HUES6 (cell line): ENCODE measurements at regions not wholly inside any gene's neighbourhood (a gene's known extent, or its start where the extent isn't known, plus 50 kb on each side); places are given as distances from the start of the nearest gene placed in this dataset.

Experiments used
- H3K27ac ChIP-seq: 2 replicates; pipeline ENCODE4 v1.7.0; 2013; ENCODE audit warnings: low read depth, mild to moderate bottlenecking, low read length, inconsistent platforms
- H3K27me3 ChIP-seq: 2 replicates; pipeline ENCODE4 v1.6.1; 2013; ENCODE audit warnings: low read length; ENCODE audit not compliant: control insufficient read depth, insufficient read depth
- H3K36me3 ChIP-seq: 2 replicates; pipeline ENCODE4 v1.6.1; 2013; ENCODE audit warnings: low read length; ENCODE audit not compliant: control insufficient read depth, insufficient read depth
- H3K4me1 ChIP-seq: 2 replicates; pipeline ENCODE4 v1.6.1; 2013; ENCODE audit warnings: low read length; ENCODE audit not compliant: control insufficient read depth, insufficient read depth
- H3K4me3 ChIP-seq: 2 replicates; pipeline ENCODE4 v1.5.1; 2013; ENCODE audit warnings: low read depth, low read length
- H3K9ac ChIP-seq: one replicate; pipeline ENCODE4 v1.6.1; 2013; ENCODE audit warnings: mild to moderate bottlenecking, low read length
- H3K9me3 ChIP-seq: 2 replicates; pipeline ENCODE4 v1.6.1; 2013; ENCODE audit warnings: low read depth, low read length; ENCODE audit not compliant: control insufficient read depth, insufficient read depth

DNA sequence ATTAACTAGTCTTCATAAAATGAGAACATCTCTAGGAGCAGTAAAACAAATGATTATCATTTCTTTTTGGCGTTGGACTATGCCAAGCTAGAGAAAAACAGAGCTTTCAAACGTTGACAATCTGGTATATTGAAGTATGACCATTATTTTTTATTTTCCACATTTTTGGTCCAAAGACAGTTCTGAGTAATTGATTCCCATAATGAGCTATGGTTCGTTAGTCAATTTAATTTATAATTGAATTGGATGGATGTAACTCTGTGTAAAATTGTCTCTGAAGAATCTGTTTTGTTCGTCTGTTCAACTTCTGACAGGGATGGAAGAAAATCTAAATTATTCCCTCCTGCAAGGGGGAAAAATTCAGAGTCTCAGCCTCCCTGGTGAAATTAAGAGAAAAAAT is 234.5 kb downstream of the LMO4 start:
- H3K9me3 ChIP-seq = no peaks in the 10 kb centered on the region
- H3K4me1 ChIP-seq = no peaks in the 10 kb centered on the region
- no peak overlapping the region for H3K27ac ChIP-seq
- H3K9ac ChIP-seq = no peak overlapping the region
- H3K36me3 ChIP-seq = no peaks in the 10 kb centered on the region
- no peaks in the 10 kb centered on the region for H3K27me3 ChIP-seq
- no peak overlapping the region for H3K4me3 ChIP-seq

DNA sequence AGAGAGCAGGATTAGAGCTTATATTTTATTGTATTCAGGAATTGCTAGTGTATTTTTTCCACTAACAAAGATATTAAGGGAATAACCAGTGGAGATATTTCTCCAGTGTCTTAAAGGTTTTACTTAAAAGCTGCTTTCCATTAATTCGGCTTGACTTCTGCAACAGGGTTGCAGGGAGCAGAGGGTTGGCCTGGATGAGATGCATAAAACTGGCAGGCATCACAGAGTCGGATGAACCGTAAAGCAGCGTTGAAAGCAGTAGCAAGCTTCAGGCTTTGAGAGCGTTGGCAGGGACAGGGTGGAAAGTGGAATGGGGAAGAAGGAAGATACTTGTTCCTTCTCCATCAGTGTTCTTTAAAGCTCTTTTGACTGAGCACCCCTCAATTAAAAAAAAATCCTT is 237.2 kb downstream of the LMO4 start:
- no peaks in the 10 kb centered on the region for H3K9me3 ChIP-seq
- H3K27ac ChIP-seq = no peak overlapping the region
- H3K4me3 ChIP-seq = no peak overlapping the region
- no peaks in the 10 kb centered on the region for H3K4me1 ChIP-seq
- no peaks in the 10 kb centered on the region for H3K27me3 ChIP-seq
- H3K9ac ChIP-seq = no peak overlapping the region
- H3K36me3 ChIP-seq = no peaks in the 10 kb centered on the region

DNA sequence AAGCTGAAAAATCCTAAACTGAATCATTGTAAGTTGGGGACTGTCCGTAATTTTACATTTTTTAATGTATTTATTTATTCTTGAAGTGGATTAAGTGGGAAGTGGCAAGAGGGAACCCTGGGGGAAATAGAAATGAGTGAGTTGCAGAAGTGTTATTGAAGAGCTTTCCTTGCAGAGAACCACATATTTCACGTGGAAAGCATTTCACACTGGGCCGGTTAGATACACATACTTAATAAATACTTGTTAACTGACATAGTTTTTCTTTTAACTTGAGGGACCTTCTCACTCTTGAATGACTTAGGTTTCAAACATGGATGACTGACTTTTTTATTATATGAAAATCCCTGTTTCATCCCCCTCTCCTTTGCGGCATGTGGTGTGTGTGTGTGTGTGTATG is 239.3 kb downstream of the LMO4 start:
- Histone ChIP-seq H3K36me3 (no peaks in the 10 kb centered on the region), H3K4me1 (no peaks in the 10 kb centered on the region), H3K9me3 (no peaks in the 10 kb centered on the region), H3K27me3 (no peaks in the 10 kb centered on the region), H3K4me3 (no peak overlapping the region), H3K9ac (no peak overlapping the region), H3K27ac (no peak overlapping the region)

GRCh38 chr1:87568911-87569310 is 240.2 kb downstream of the LMO4 start:
- H3K4me3 ChIP-seq = no peak overlapping the region

DNA sequence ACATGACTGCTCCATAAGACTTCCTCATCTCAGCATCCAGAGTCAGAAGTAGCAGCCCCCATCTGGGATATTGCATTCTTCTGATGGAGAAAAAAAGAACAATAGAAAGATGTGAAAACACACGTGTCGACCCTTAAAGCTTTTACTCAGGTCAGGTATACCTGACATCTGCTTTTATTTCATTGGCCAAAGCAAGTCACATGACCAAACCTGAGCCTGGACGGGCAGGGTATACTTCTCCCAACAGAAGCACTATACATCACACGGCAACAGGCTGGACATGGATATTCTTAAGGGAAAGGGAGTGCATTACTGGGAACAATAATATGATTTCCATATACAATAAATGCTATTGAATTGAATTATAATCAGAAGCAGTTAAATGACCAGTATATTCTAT is 243.3 kb downstream of the LMO4 start:
- no peaks in the 10 kb centered on the region for H3K9me3 ChIP-seq
- no peak overlapping the region for H3K9ac ChIP-seq
- no peak overlapping the region for H3K27ac ChIP-seq
- H3K36me3 ChIP-seq = no peaks in the 10 kb centered on the region
- H3K4me1 ChIP-seq = no peaks in the 10 kb centered on the region
- H3K27me3 ChIP-seq = no peaks in the 10 kb centered on the region
- H3K4me3 ChIP-seq = no peak overlapping the region

More at GRCh38 chr1:87568911-87569310, 240.2 kb downstream of the LMO4 start:
- no peak overlapping the region for H3K9ac ChIP-seq
- no peaks in the 10 kb centered on the region for H3K27me3 ChIP-seq
- H3K36me3 ChIP-seq = no peaks in the 10 kb centered on the region
- no peaks in the 10 kb centered on the region for H3K9me3 ChIP-seq
- H3K27ac ChIP-seq = no peak overlapping the region
- no peaks in the 10 kb centered on the region for H3K4me1 ChIP-seq

DNA sequence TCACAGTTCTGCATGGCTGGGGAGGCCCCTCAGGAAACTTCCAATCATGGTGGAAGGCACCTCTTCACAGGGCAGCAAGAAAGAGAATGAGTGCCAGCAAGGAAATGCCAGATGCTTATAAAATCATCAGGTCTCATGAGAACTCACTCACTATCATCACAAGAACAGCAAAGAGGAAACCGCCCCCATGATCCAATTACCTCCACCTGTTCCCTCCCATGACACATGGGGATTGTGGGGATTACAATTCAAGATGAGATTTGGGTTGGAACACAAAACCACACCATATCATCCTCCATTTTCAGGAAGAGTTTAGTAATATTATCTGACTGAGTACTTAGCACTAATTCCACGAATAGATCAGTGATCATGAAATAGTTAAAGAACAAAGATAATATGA is 244.2 kb downstream of the LMO4 start:
- no peak overlapping the region for H3K9ac ChIP-seq
- no peaks in the 10 kb centered on the region for H3K4me1 ChIP-seq
- H3K27ac ChIP-seq = no peak overlapping the region
- no peaks in the 10 kb centered on the region for H3K27me3 ChIP-seq
- H3K4me3 ChIP-seq = no peak overlapping the region
- H3K9me3 ChIP-seq = no peaks in the 10 kb centered on the region
- H3K36me3 ChIP-seq = no peaks in the 10 kb centered on the region

- no peak overlapping the region for H3K9ac ChIP-seq
- no peaks in the 10 kb centered on the region for H3K36me3 ChIP-seq
- H3K9me3 ChIP-seq = no peaks in the 10 kb centered on the region
- H3K27ac ChIP-seq = no peak overlapping the region
- H3K4me1 ChIP-seq = no peaks in the 10 kb centered on the region
- H3K4me3 ChIP-seq = no peak overlapping the region
- H3K27me3 ChIP-seq = no peaks in the 10 kb centered on the region
Observed at GRCh38 chr1:87575528-87575927, 246.8 kb downstream of the LMO4 start.

GRCh38 chr1:87578464-87578863 is 249.8 kb downstream of the LMO4 start:
- Histone ChIP-seq H3K9ac (no peak overlapping the region), H3K27me3 (no peaks in the 10 kb centered on the region), H3K36me3 (no peaks in the 10 kb centered on the region), H3K27ac (no peak overlapping the region), H3K4me3 (no peak overlapping the region), H3K9me3 (no peaks in the 10 kb centered on the region), H3K4me1 (no peaks in the 10 kb centered on the region)

DNA sequence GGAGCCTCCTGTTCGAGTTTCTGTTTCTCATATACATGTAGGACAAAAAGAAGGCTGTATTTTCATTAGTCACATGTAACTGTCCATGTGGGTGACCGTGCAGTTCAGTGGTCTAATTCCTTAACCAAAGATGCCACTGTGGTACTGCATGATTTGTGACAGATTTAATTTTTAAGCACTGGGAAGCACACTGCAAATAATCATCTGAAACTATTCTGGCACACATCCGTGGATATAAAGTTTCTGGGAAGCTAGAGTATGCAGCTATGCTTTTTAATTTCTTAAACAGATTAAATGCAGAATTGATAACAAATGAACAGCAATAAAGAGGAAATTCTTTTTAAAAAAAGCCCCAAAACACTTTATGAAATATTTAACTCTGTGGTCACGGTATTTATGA is 254.8 kb downstream of the LMO4 start:
- Histone ChIP-seq H3K4me1 (no peaks in the 10 kb centered on the region), H3K27ac (no peak overlapping the region), H3K9ac (no peak overlapping the region), H3K27me3 (no peaks in the 10 kb centered on the region), H3K9me3 (no peaks in the 10 kb centered on the region), H3K4me3 (no peak overlapping the region), H3K36me3 (no peaks in the 10 kb centered on the region)

DNA sequence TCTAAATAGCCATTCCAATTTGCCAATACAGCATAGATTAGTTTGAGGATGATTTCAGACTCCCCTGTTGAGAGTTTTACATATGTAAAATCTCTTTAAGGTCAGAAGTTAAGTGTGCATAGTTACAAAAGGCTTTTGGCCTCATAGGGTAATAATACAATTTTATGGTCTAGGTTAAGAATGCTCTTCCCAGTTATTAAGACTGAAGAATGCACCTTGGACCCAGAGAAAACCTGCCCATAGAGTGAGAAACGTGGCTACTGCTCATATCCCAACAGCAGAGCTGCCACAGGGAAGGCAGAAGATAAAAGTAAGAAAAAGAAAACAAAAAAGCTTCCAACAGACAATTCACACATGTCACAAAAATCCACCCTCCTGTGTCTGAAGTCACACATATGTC is 255.9 kb downstream of the LMO4 start:
- H3K9me3 ChIP-seq = no peaks in the 10 kb centered on the region
- no peaks in the 10 kb centered on the region for H3K4me1 ChIP-seq
- H3K36me3 ChIP-seq = no peaks in the 10 kb centered on the region
- no peak overlapping the region for H3K27ac ChIP-seq
- no peaks in the 10 kb centered on the region for H3K27me3 ChIP-seq
- H3K9ac ChIP-seq = no peak overlapping the region
- no peak overlapping the region for H3K4me3 ChIP-seq

GRCh38 chr1:87586501-87586900 is 257.8 kb downstream of the LMO4 start:
- no peaks in the 10 kb centered on the region for H3K9me3 ChIP-seq
- no peaks in the 10 kb centered on the region for H3K27me3 ChIP-seq
- no peaks in the 10 kb centered on the region for H3K4me1 ChIP-seq

GRCh38 chr1:87588495-87588894 is 259.8 kb downstream of the LMO4 start:
- H3K27ac ChIP-seq = no peak overlapping the region
- no peak overlapping the region for H3K9ac ChIP-seq

More at GRCh38 chr1:87586501-87586900, 257.8 kb downstream of the LMO4 start:
- Histone ChIP-seq H3K9ac (no peak overlapping the region), H3K4me3 (no peak overlapping the region), H3K36me3 (no peaks in the 10 kb centered on the region), H3K27ac (no peak overlapping the region)

More at GRCh38 chr1:87588495-87588894, 259.8 kb downstream of the LMO4 start:
- Histone ChIP-seq H3K4me3 (no peak overlapping the region), H3K36me3 (no peaks in the 10 kb centered on the region), H3K27me3 (no peaks in the 10 kb centered on the region), H3K9me3 (no peaks in the 10 kb centered on the region), H3K4me1 (no peaks in the 10 kb centered on the region)
